Fibroblast of lung (primary cell): ENCODE measurements at regions not wholly inside any gene's neighbourhood (a gene's known extent, or its start where the extent isn't known, plus 50 kb on each side); places are given as distances from the start of the nearest gene placed in this dataset.

Experiments used
- DNase-seq, 2 donors: peaks; one replicate each; pipeline versions ENCODE4 v3.0.0 to v3.0.0-alpha.2; 2010; ENCODE audit warnings: low read depth in 2 of 2
- H2AFZ ChIP-seq: 2 replicates; pipeline ENCODE4 v1.5.1; 2012; ENCODE audit warnings: low read length, control low read depth, inconsistent platforms
- H3K27ac ChIP-seq: 2 replicates; pipeline ENCODE4 v1.5.1; 2011; ENCODE audit warnings: low read length, control low read depth; ENCODE audit not compliant: insufficient read depth
- H3K27me3 ChIP-seq: 2 replicates; pipeline ENCODE4 v1.5.1; 2011; ENCODE audit warnings: mild to moderate bottlenecking, low read length; ENCODE audit not compliant: control insufficient read depth, insufficient read depth
- H3K36me3 ChIP-seq: 2 replicates; pipeline ENCODE4 v1.5.1; 2011; ENCODE audit warnings: low read length; ENCODE audit not compliant: control insufficient read depth, insufficient read depth
- H3K4me1 ChIP-seq: 2 replicates; pipeline ENCODE4 v1.5.1; 2011; ENCODE audit warnings: low read length; ENCODE audit not compliant: control insufficient read depth, insufficient read depth; ENCODE audit errors: extremely low read depth
- H3K4me2 ChIP-seq: 2 replicates; pipeline ENCODE4 v1.5.1; 2011; ENCODE audit warnings: low read length, control low read depth; ENCODE audit not compliant: insufficient read depth; ENCODE audit errors: extremely low read depth
- H3K4me3 ChIP-seq, 4 experiments: fragments of 200-600 bp in 1 of 4; sonication (generic) in 1 of 4; replicated peaks in 1 of 4; 2 replicates each; pipeline ENCODE4 v1.5.1; 2011 to 2016; ENCODE audit warnings: low read length in 4 of 4, low read depth in 3 of 4, mild to moderate bottlenecking in 3 of 4, control low read depth in 2 of 4, inconsistent platforms in 1 of 4, mixed read lengths in 1 of 4; ENCODE audit not compliant: insufficient read depth in 1 of 4; ENCODE audit errors: control extremely low read depth in 1 of 4
- H3K79me2 ChIP-seq: 2 replicates; pipeline ENCODE4 v1.5.1; 2012; ENCODE audit warnings: mild to moderate bottlenecking, low read length, inconsistent platforms; ENCODE audit not compliant: control insufficient read depth, insufficient read depth
- H3K9ac ChIP-seq: 2 replicates; pipeline ENCODE4 v1.5.1; 2011; ENCODE audit warnings: mild to moderate bottlenecking, low read length, control low read depth; ENCODE audit not compliant: insufficient read depth
- H3K9me3 ChIP-seq: 2 replicates; pipeline ENCODE4 v1.5.1; 2012; ENCODE audit warnings: low read depth, low read length; ENCODE audit not compliant: control insufficient read depth, insufficient read depth
- H4K20me1 ChIP-seq: 2 replicates; pipeline ENCODE4 v1.5.1; 2011; ENCODE audit warnings: low read length; ENCODE audit not compliant: control insufficient read depth, insufficient read depth; ENCODE audit errors: extremely low read depth
- CTCF ChIP-seq, 2 donors: IDR thresholded peaks in 1 of 2; conservative IDR thresholded peaks in 1 of 2; 1 replicate in 1 of 2; 2 replicates in 1 of 2; pipeline ENCODE4 v1.5.1; 2011 to 2012; ENCODE audit warnings: low read length in 2 of 2, control low read depth in 1 of 2, inconsistent platforms in 1 of 2, low read depth in 1 of 2, mild to moderate bottlenecking in 1 of 2
- EZH2 ChIP-seq: IDR thresholded peaks from 2 replicates; pipeline ENCODE4 v1.5.1; 2012; ENCODE audit warnings: low read length, control low read depth, mild to moderate bottlenecking; ENCODE audit errors: missing control alignments

- no peak overlapping the region for H3K4me3 ChIP-seq
- H3K79me2 ChIP-seq: no peaks in the 10 kb centered on the region
- H3K9me3 ChIP-seq: no peaks in the 10 kb centered on the region
- no peaks in the 10 kb centered on the region for H4K20me1 ChIP-seq
- H3K36me3 ChIP-seq: no peaks in the 10 kb centered on the region
- H3K9ac ChIP-seq: no peak overlapping the region
- H3K27ac ChIP-seq: no peak overlapping the region
- peak; percentile 1 to 40 for DNase-seq
- TF ChIP-seq EZH2 (no peak), CTCF (conservative IDR thresholded peaks at IDR 0.05 in 1 of 2, IDR thresholded peaks at IDR 0.05 in 1 of 2; ENCODE audit: low read depth in 1 of 2, low read length in 2 of 2) (no peak)
- no peak overlapping the region for H3K4me2 ChIP-seq
- no peaks in the 10 kb centered on the region for H3K27me3 ChIP-seq
- H3K4me1 ChIP-seq: no peaks in the 10 kb centered on the region
- H2AFZ ChIP-seq: no peak overlapping the region
Observed at GRCh38 chr1:194338241-194338948, 1152.0 kb upstream of the B3GALT2 start.

- DNase-seq: no peak
- TF ChIP-seq EZH2 (no peak), CTCF (conservative IDR thresholded peaks at IDR 0.05 in 1 of 2, IDR thresholded peaks at IDR 0.05 in 1 of 2; ENCODE audit: low read depth in 1 of 2, low read length in 2 of 2) (no peak)
Observed at GRCh38 chr1:194333240-194333639, 1146.8 kb upstream of the B3GALT2 start.

GRCh38 chr1:194331758-194332157, 1145.3 kb upstream of the B3GALT2 start:
- no peak overlapping the region for H2AFZ ChIP-seq
- no peaks in the 10 kb centered on the region for H3K4me1 ChIP-seq
- H3K79me2 ChIP-seq: no peaks in the 10 kb centered on the region
- no peaks in the 10 kb centered on the region for H3K9me3 ChIP-seq
- DNase-seq: peak; percentile 16 to 63
- H4K20me1 ChIP-seq: no peaks in the 10 kb centered on the region
- H3K4me2 ChIP-seq: no peak overlapping the region
- H3K9ac ChIP-seq: no peak overlapping the region
- no peak overlapping the region for H3K4me3 ChIP-seq
- no peaks in the 10 kb centered on the region for H3K36me3 ChIP-seq
- TF ChIP-seq CTCF (conservative IDR thresholded peaks at IDR 0.05 in 1 of 2, IDR thresholded peaks at IDR 0.05 in 1 of 2; ENCODE audit: low read depth in 1 of 2, low read length in 2 of 2): no peak
- TF ChIP-seq EZH2: no peak
- H3K27ac ChIP-seq: no peak overlapping the region
- no peaks in the 10 kb centered on the region for H3K27me3 ChIP-seq

More at GRCh38 chr1:194333240-194333639, 1146.8 kb upstream of the B3GALT2 start:
- Histone ChIP-seq H3K4me3 (no peak overlapping the region), H3K27ac (no peak overlapping the region), H3K27me3 (no peaks in the 10 kb centered on the region), H3K4me1 (no peaks in the 10 kb centered on the region), H3K4me2 (no peak overlapping the region), H3K9me3 (no peaks in the 10 kb centered on the region), H2AFZ (no peak overlapping the region), H3K9ac (no peak overlapping the region), H3K79me2 (no peaks in the 10 kb centered on the region), H3K36me3 (no peaks in the 10 kb centered on the region), H4K20me1 (no peaks in the 10 kb centered on the region)
